MCF 10A (cell line): ENCODE measurements at regions not wholly inside any gene's neighbourhood (a gene's known extent, or its start where the extent isn't known, plus 50 kb on each side); places are given as distances from the start of the nearest gene placed in this dataset.

Experiments used
- BruUV-seq: library from RNA; stranded (reverse); fragments of 400-500 nt; replicated peaks from 2 replicates; lab custom pipeline; 2021; lab: Mats Ljungman, UMichigan
- CTCF ChIA-PET: fragments of 300-600 bp; sonication (Branson Sonifier 250); formaldehyde crosslinking; extraction: SDS; loops from one replicate; lab custom pipeline; 2021; ENCODE audit warnings: antibody characterized with exemption, inconsistent platforms; lab: Yijun Ruan, JAX
- POLR2A ChIA-PET: fragments of 300-600, 350-650 bp; sonication (Branson Sonifier 250); formaldehyde crosslinking; extraction: SDS; loops from one replicate; lab custom pipeline; 2020; ENCODE audit warnings: antibody characterized with exemption, inconsistent platforms; lab: Yijun Ruan, JAX
- DNase-seq: peaks from one replicate; pipeline ENCODE4 v3.0.0-alpha.2; 2018; ENCODE audit not compliant: unreplicated experiment
- H3K27ac Mint-ChIP-seq: one replicate; pipeline ENCODE4 v1.8.0; 2022; ENCODE audit warnings: mild to moderate bottlenecking, low read depth, mixed read lengths; ENCODE audit not compliant: unreplicated experiment
- H3K27me3 Mint-ChIP-seq: one replicate; pipeline ENCODE4 v1.8.0; 2022; ENCODE audit warnings: mixed read lengths; ENCODE audit not compliant: insufficient read depth, unreplicated experiment
- H3K36me3 Mint-ChIP-seq: one replicate; pipeline ENCODE4 v1.8.0; 2022; ENCODE audit warnings: mild to moderate bottlenecking, moderate library complexity, mixed read lengths; ENCODE audit not compliant: insufficient read depth, unreplicated experiment
- H3K4me1 Mint-ChIP-seq: one replicate; pipeline ENCODE4 v1.8.0; 2022; ENCODE audit warnings: mixed read lengths; ENCODE audit not compliant: insufficient read depth, unreplicated experiment
- H3K4me3 Mint-ChIP-seq: one replicate; pipeline ENCODE4 v1.8.0; 2022; ENCODE audit warnings: mild to moderate bottlenecking, moderate library complexity, mixed read lengths; ENCODE audit not compliant: unreplicated experiment
- H3K9me3 Mint-ChIP-seq: one replicate; pipeline ENCODE4 v1.8.0; 2022; ENCODE audit warnings: mixed read lengths; ENCODE audit not compliant: unreplicated experiment
- CTCF ChIP-seq: fragments of 200-600 bp; IDR thresholded peaks from one replicate; pipeline ENCODE4 v1.8.0; 2022; ENCODE audit warnings: antibody characterized with exemption, mild to moderate bottlenecking; ENCODE audit not compliant: unreplicated experiment
- intact Hi-C: fragments of 100-400 bp; cut with micrococcal nuclease; formaldehyde crosslinking; loops from 2 replicates; pipeline ENCODE4 v1.14.1; 2022

GRCh38 chr10:8520382-8520781, 465.9 kb downstream of the GATA3 start:
- BruUV-seq = no TSS peak
- TF ChIP-seq CTCF = no peak
- peaks cover 8% of the 10 kb centered on the region for H3K9me3 Mint-ChIP-seq
- intact Hi-C loops = no loop called here
- no peaks in the 10 kb centered on the region for H3K4me1 Mint-ChIP-seq
- H3K27ac Mint-ChIP-seq = no peak overlapping the region
- no peaks in the 10 kb centered on the region for H3K36me3 Mint-ChIP-seq
- DNase-seq = no peak
- POLR2A ChIA-PET = interaction anchor here (1.2 kb wide), 1 partner anchor 9 kb away, joined by 3 read pairs; no protein-coding TSS in a partner anchor
- CTCF ChIA-PET = interaction anchor here (0.5 kb wide), 1 partner anchor 995 kb away, joined by 3 read pairs; no protein-coding TSS in a partner anchor
- H3K4me3 Mint-ChIP-seq = no peak overlapping the region
- H3K27me3 Mint-ChIP-seq = no peaks in the 10 kb centered on the region

GRCh38 chr10:8527773-8528172, 473.3 kb downstream of the GATA3 start:
- no peak for DNase-seq
- no peaks in the 10 kb centered on the region for H3K36me3 Mint-ChIP-seq
- BruUV-seq = no TSS peak
- ChIA-PET POLR2A (no interaction called here), CTCF (interaction anchor here (0.6 kb wide), 1 partner anchor 42 kb away, joined by 3 read pairs; no protein-coding TSS in a partner anchor)
- H3K4me1 Mint-ChIP-seq = no peaks in the 10 kb centered on the region
- intact Hi-C loops = no loop called here
- TF ChIP-seq CTCF = no peak
- no peak overlapping the region for H3K4me3 Mint-ChIP-seq
- H3K27me3 Mint-ChIP-seq = no peaks in the 10 kb centered on the region
- H3K9me3 Mint-ChIP-seq = no peaks in the 10 kb centered on the region
- no peak overlapping the region for H3K27ac Mint-ChIP-seq

GRCh38 chr10:8531116-8531515, 476.6 kb downstream of the GATA3 start:
- no peak for TF ChIP-seq CTCF
- H3K4me3 Mint-ChIP-seq = no peak overlapping the region
- ChIA-PET POLR2A (interaction anchor here (0.6 to 1.5 kb wide), 3 partner anchors 12 to 202 kb away, joined by 3 to 6 read pairs (median 3); no protein-coding TSS in a partner anchor), CTCF (interaction anchor here (0.8 kb wide), 1 partner anchor 9 kb away, joined by 4 read pairs; no protein-coding TSS in a partner anchor)
- H3K4me1 Mint-ChIP-seq = no peaks in the 10 kb centered on the region
- intact Hi-C loops = no loop called here
- no peak for DNase-seq
- H3K27me3 Mint-ChIP-seq = no peaks in the 10 kb centered on the region
- H3K9me3 Mint-ChIP-seq = no peaks in the 10 kb centered on the region
- no peaks in the 10 kb centered on the region for H3K36me3 Mint-ChIP-seq
- no peak overlapping the region for H3K27ac Mint-ChIP-seq
- BruUV-seq = no TSS peak

- DNase-seq = no peak
- H3K36me3 Mint-ChIP-seq = no peaks in the 10 kb centered on the region
- H3K4me1 Mint-ChIP-seq = no peaks in the 10 kb centered on the region
- no peaks in the 10 kb centered on the region for H3K27me3 Mint-ChIP-seq
- H3K27ac Mint-ChIP-seq = no peak overlapping the region
- TF ChIP-seq CTCF = no peak
- BruUV-seq = no TSS peak
- H3K9me3 Mint-ChIP-seq = no peaks in the 10 kb centered on the region
- CTCF ChIA-PET = interaction anchor here (0.6 kb wide), 1 partner anchor 265 kb away, joined by 4 read pairs; no protein-coding TSS in a partner anchor
- intact Hi-C loops = no loop called here
- H3K4me3 Mint-ChIP-seq = no peak overlapping the region
- POLR2A ChIA-PET = no interaction called here
These were observed 478.2 kb downstream of the GATA3 start for GRCh38 chr10:8532647-8533046.
